SK-N-SH (cell line): ENCODE measurements at regions not wholly inside any gene's neighbourhood (a gene's known extent, or its start where the extent isn't known, plus 50 kb on each side); places are given as distances from the start of the nearest gene placed in this dataset.

ENCODE experiments used
- CTCF ChIA-PET: fragments of 300-600, 350-600 bp; formaldehyde crosslinking; extraction: SDS; loops from one replicate; lab custom pipeline; 2021; lab: Yijun Ruan, JAX
- POLR2A ChIA-PET: fragments of 350-600 bp; sonication (Branson Sonifier 250); formaldehyde crosslinking; extraction: SDS; loops from one replicate; lab custom pipeline; 2020; ENCODE audit warnings: antibody characterized with exemption, inconsistent platforms; lab: Yijun Ruan, JAX
- DNase-seq: peaks from one replicate; pipeline ENCODE4 v3.0.0; 2012
- H2AFZ ChIP-seq: fragments of 200-600 bp; sonication (generic); 2 replicates; pipeline ENCODE4 v1.8.1; 2016; ENCODE audit warnings: antibody characterized with exemption, mild to moderate bottlenecking, low read depth
- H3F3A ChIP-seq: fragments of 200-600 bp; sonication (generic); replicated peaks from 2 replicates; pipeline ENCODE3; 2016; ENCODE audit warnings: antibody characterized with exemption, mild to moderate bottlenecking; ENCODE audit not compliant: insufficient read depth
- H3K27ac ChIP-seq, 2 experiments: fragments of 200-500 bp in 1 of 2; fragments of 200-600 bp in 1 of 2; sonication (Bioruptor generic) in 1 of 2; sonication (generic), shearing (Covaris generic) in 1 of 2; 2 replicates each; pipeline versions ENCODE4 v1.5.1 to v1.6.1; 2014 to 2016; ENCODE audit warnings: low read depth in 2 of 2, inconsistent platforms in 1 of 2, low read length in 1 of 2, mild to moderate bottlenecking in 1 of 2, mixed read lengths in 1 of 2
- H3K27me3 ChIP-seq: fragments of 200-600 bp; sonication (generic), shearing (Covaris generic); 2 replicates; pipeline ENCODE4 v1.6.1; 2016; ENCODE audit warnings: mixed run types; ENCODE audit not compliant: insufficient read depth
- H3K36me3 ChIP-seq, 2 experiments: fragments of 200-500 bp in 1 of 2; fragments of 200-600 bp in 1 of 2; sonication (Bioruptor generic) in 1 of 2; sonication (generic) in 1 of 2; replicated peaks in 1 of 2; 2 replicates each; pipeline versions ENCODE3 to v1.5.1; 2014 to 2016; ENCODE audit warnings: low read length in 1 of 2, mild to moderate bottlenecking in 1 of 2; ENCODE audit not compliant: insufficient read depth in 2 of 2, control insufficient read depth in 1 of 2
- H3K4me1 ChIP-seq, 2 experiments: fragments of 200-500 bp in 1 of 2; fragments of 200-600 bp in 1 of 2; sonication (Bioruptor generic) in 1 of 2; sonication (generic), shearing (Covaris generic) in 1 of 2; 2 replicates each; pipeline versions ENCODE4 v1.5.1 to v1.6.1; 2014 to 2016; ENCODE audit warnings: low read depth in 1 of 2, low read length in 1 of 2, mixed run types in 1 of 2; ENCODE audit not compliant: insufficient read depth in 2 of 2, control insufficient read depth in 1 of 2
- H3K4me2 ChIP-seq: fragments of 200-600 bp; sonication (generic), shearing (Covaris generic); 2 replicates; pipeline ENCODE4 v1.6.1; 2017; ENCODE audit warnings: mixed run types
- H3K4me3 ChIP-seq, 2 experiments: fragments of 200-500 bp in 1 of 2; fragments of 200-600 bp in 1 of 2; sonication (Bioruptor generic) in 1 of 2; sonication (generic), shearing (Covaris generic) in 1 of 2; 2 replicates each; pipeline versions ENCODE4 v1.5.1 to v1.8.1; 2014 to 2016; ENCODE audit warnings: low read depth in 2 of 2, inconsistent platforms in 1 of 2, low read length in 1 of 2, mild to moderate bottlenecking in 1 of 2, mixed read lengths in 1 of 2, moderate library complexity in 1 of 2
- H3K79me2 ChIP-seq: fragments of 200-600 bp; sonication (generic); 2 replicates; pipeline ENCODE4 v1.8.1; 2017; ENCODE audit warnings: mild to moderate bottlenecking; ENCODE audit not compliant: insufficient read depth
- H3K9ac ChIP-seq: fragments of 200-600 bp; sonication (generic); 2 replicates; pipeline ENCODE4 v1.6.1; 2017; ENCODE audit warnings: mixed run types
- H3K9me2 ChIP-seq: fragments of 200-600 bp; sonication (generic); 2 replicates; pipeline ENCODE4 v1.6.1; 2017; ENCODE audit warnings: mixed run types
- H3K9me3 ChIP-seq: fragments of 200-600 bp; sonication (generic); 2 replicates; pipeline ENCODE4 v1.6.1; 2017; ENCODE audit warnings: mixed run types, mild to moderate bottlenecking, moderate library complexity
- H4K20me1 ChIP-seq: fragments of 200-600 bp; sonication (generic); 2 replicates; pipeline ENCODE4 v1.6.1; 2017; ENCODE audit warnings: mild to moderate bottlenecking, mixed run types; ENCODE audit not compliant: insufficient read depth
- CHD2 ChIP-seq: fragments of 150-350 bp; IDR thresholded peaks from 2 replicates; pipeline ENCODE4 v1.6.1; 2018; ENCODE audit warnings: low read length; ENCODE audit not compliant: partially characterized antibody
- CTCF ChIP-seq: fragments of 200-600 bp; sonication (generic); IDR thresholded peaks from 2 replicates; pipeline ENCODE4 v1.6.1; 2017; ENCODE audit warnings: antibody characterized with exemption, mild to moderate bottlenecking, moderate library complexity
- GABPA ChIP-seq: IDR thresholded peaks from 2 replicates; pipeline ENCODE4 v1.4.0; 2012; ENCODE audit warnings: low read depth, mild to moderate bottlenecking
- GATA2 ChIP-seq: sonication (generic); formaldehyde crosslinking; IDR thresholded peaks from 2 replicates; pipeline ENCODE4 v1.5.0; 2020; ENCODE audit warnings: mild to moderate bottlenecking, missing genetic modification reagents
- IRF3 ChIP-seq: fragments of 150-350 bp; IDR thresholded peaks from 2 replicates; pipeline ENCODE4 v1.6.1; 2016; ENCODE audit warnings: mild to moderate bottlenecking, low read depth, low read length
- JUND ChIP-seq: IDR thresholded peaks from 2 replicates; pipeline ENCODE4 v1.4.0; 2012
- MAX ChIP-seq: IDR thresholded peaks from 2 replicates; pipeline ENCODE4 v1.4.0; 2012; ENCODE audit warnings: low read depth
- MXI1 ChIP-seq: IDR thresholded peaks from 2 replicates; pipeline ENCODE4 v1.6.1; 2012; ENCODE audit warnings: mild to moderate bottlenecking, low read depth, low read length, improper control_type of control experiment
- RCOR1 ChIP-seq: fragments of 150-350 bp; IDR thresholded peaks from 2 replicates; pipeline ENCODE4 v1.6.1; 2017; ENCODE audit warnings: antibody characterized with exemption, low read length
- RFX5 ChIP-seq: IDR thresholded peaks from 2 replicates; pipeline ENCODE4 v1.6.1; 2012; ENCODE audit warnings: mild to moderate bottlenecking, improper control_type of control experiment, low read length
- SIN3A ChIP-seq: IDR thresholded peaks from 2 replicates; pipeline ENCODE4 v1.6.1; 2012; ENCODE audit warnings: low read depth, mild to moderate bottlenecking, low read length, moderate library complexity, borderline replicate concordance
- SMC3 ChIP-seq: IDR thresholded peaks from 2 replicates; pipeline ENCODE4 v1.6.1; 2012; ENCODE audit warnings: low read depth, low read length, improper control_type of control experiment
- TAF1 ChIP-seq: IDR thresholded peaks from 2 replicates; pipeline ENCODE4 v1.6.1; 2012; ENCODE audit warnings: low read depth, mild to moderate bottlenecking, low read length, moderate library complexity, borderline replicate concordance
- TEAD4 ChIP-seq: IDR thresholded peaks from 2 replicates; pipeline ENCODE4 v1.4.0; 2012; ENCODE audit warnings: mild to moderate bottlenecking, borderline replicate concordance; ENCODE audit not compliant: insufficient read depth
- WGBS: methylation state at CpG from one replicate; pipeline ENCODE4 v1.1.6; 2017; ENCODE audit warnings: low lambda C conversion rate; 5-methylcytosine and 5-hydroxymethylcytosine counted together
- TF ChIP-seq, protein P1 (sequence below): fragments of 150-350 bp; IDR thresholded peaks from 2 replicates; pipeline ENCODE4 v1.6.1; 2017; ENCODE audit warnings: antibody characterized with exemption, low read length, low read depth, borderline replicate concordance

GRCh38 chr10:20405761-20406160 is 491.4 kb downstream of the NEBL start:
- Histone ChIP-seq H3K9me3 (no peaks in the 10 kb centered on the region; the same call in 1 of the 2 replicates), H3F3A (no peaks in the 10 kb centered on the region), H3K27ac (no peak overlapping the region), H3K4me1 (no peaks in the 10 kb centered on the region; a peak in 1 of 4 replicates), H4K20me1 (no peaks in the 10 kb centered on the region), H3K4me2 (no peak overlapping the region), H3K27me3 (no peaks in the 10 kb centered on the region), H2AFZ (no peak overlapping the region), H3K9ac (no peak overlapping the region), H3K9me2 (no peaks in the 10 kb centered on the region), H3K4me3 (no peak overlapping the region), H3K79me2 (no peaks in the 10 kb centered on the region), H3K36me3 (no peaks in the 10 kb centered on the region)
- no peak for TF ChIP-seq RFX5
- no peak for TF ChIP-seq CTCF
- no peak for TF ChIP-seq GABPA
- TF ChIP-seq, protein P1, sequence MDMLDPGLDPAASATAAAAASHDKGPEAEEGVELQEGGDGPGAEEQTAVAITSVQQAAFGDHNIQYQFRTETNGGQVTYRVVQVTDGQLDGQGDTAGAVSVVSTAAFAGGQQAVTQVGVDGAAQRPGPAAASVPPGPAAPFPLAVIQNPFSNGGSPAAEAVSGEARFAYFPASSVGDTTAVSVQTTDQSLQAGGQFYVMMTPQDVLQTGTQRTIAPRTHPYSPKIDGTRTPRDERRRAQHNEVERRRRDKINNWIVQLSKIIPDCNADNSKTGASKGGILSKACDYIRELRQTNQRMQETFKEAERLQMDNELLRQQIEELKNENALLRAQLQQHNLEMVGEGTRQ, result no peak
- no peak for TF ChIP-seq TEAD4
- no peak for TF ChIP-seq MAX
- no peak for TF ChIP-seq CHD2
- no peak for TF ChIP-seq GATA2
- TF ChIP-seq SIN3A, result no peak
- no peak for TF ChIP-seq IRF3
- no peak for DNase-seq
- ChIA-PET CTCF (no interaction called here), POLR2A (no interaction called here)
- 52% methylated on average over 4 of the region's 4 CpGs for WGBS

DNA sequence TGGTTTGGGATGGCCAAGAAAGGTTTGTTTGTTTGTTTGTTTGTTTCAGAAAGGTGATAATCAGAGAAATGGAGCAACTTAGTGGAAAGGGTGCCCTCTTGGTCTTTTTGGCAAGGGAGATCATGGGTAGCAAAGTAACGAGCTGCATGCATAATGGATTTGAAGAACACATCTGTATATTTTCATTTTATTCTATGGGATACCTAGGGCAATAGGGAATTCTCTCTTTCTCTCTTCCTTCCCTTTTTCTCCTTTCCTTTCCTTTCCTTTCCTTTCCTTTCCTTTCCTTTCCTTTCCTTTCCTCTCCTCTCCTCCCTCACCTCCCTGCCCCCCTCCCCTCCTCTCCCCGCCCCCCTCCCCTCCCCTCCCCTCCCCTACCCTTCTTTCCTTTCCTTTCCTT is 492.1 kb downstream of the NEBL start:
- H3F3A ChIP-seq, result no peaks in the 10 kb centered on the region
- H3K4me1 ChIP-seq, result peaks cover 0 to under 1% of the 10 kb centered on the region in 2 experiments; a peak in 2 of 4 replicates
- H3K9me3 ChIP-seq, result no peaks in the 10 kb centered on the region
- 7% methylated on average over 2 of the region's 2 CpGs for WGBS
- CTCF ChIA-PET, result no interaction called here
- no peaks in the 10 kb centered on the region for H3K79me2 ChIP-seq
- H3K27ac ChIP-seq, result no peak overlapping the region
- TF ChIP-seq TAF1 (no peak), SMC3 (no peak), MAX (no peak), RCOR1 (no peak), JUND (no peak), MXI1 (no peak), SIN3A (no peak), IRF3 (no peak)
- TF ChIP-seq, all 33 proteins: peak for 0
- DNase-seq, result no peak
- no peaks in the 10 kb centered on the region for H3K9me2 ChIP-seq
- no peak overlapping the region for H3K9ac ChIP-seq
- no peak overlapping the region for H3K4me3 ChIP-seq
- no peaks in the 10 kb centered on the region for H4K20me1 ChIP-seq
- H3K36me3 ChIP-seq, result no peaks in the 10 kb centered on the region
- H3K27me3 ChIP-seq, result no peaks in the 10 kb centered on the region
- no peak overlapping the region for H2AFZ ChIP-seq
- H3K4me2 ChIP-seq, result no peak overlapping the region
- POLR2A ChIA-PET, result no interaction called here
